MM.1S (cell line): ENCODE measurements at regions not wholly inside any gene's neighbourhood (a gene's known extent, or its start where the extent isn't known, plus 50 kb on each side); places are given as distances from the start of the nearest gene placed in this dataset.

ENCODE experiments used
- EZH2 ChIP-seq: fragments of 300-600 bp; sonication (generic); optimal IDR thresholded peaks from 2 replicates; pipeline ENCODE3; 2017; ENCODE audit warnings: low read depth, mild to moderate bottlenecking, antibody characterized with exemption, low read length, mixed read lengths
- TF ChIP-seq, protein P1 (sequence below): fragments of 300-600 bp; sonication (generic); IDR thresholded peaks from 2 replicates; pipeline ENCODE4 v1.5.1; 2016; ENCODE audit warnings: antibody characterized with exemption, low read length, mixed read lengths

DNA sequence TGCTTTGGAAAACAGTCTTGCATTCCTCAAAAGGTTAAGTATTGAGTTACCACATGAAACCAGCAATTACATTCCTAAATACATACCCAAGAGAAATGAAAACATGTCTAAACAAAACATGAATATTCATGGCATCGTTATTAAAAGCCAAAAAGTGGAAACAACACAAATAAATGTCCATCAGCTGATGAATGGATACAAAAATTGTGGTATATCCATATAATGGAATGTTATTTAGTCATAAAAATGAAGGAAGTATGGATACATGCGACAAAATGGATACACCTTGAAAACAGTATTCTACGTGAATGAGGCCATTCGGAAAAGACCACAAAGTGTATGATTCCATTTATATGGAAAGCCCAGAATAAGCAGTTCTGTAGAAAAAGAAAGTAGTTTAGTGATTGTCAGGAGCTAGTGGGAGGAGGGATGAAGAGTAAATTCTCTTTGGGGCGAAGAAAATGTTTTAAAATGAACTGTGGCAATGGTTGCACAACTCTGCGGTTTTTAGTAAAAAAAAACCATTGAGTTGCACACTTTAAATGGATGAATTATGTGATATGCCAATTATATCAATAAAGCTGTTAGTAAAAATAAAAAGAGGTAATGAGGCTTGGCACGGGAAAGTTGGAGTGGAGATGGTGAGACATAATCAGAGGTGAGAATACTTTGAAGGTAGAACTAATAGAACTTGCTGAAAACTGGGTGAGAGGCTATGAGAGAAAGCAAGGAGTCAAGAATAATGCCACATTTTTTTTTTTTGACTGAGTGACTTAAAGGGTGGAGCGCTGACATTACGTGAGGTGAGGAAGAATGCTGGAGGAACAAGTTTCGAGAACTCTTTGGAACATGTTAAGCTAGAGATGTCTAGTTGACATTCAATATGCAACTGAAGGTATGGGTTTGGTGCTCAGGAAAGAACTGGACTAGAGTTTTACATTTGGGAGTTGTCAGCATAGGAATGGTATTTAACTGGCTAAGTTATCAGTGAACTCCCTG is 194.9 kb upstream of the ZNF608 start:
- TF ChIP-seq, protein P1, sequence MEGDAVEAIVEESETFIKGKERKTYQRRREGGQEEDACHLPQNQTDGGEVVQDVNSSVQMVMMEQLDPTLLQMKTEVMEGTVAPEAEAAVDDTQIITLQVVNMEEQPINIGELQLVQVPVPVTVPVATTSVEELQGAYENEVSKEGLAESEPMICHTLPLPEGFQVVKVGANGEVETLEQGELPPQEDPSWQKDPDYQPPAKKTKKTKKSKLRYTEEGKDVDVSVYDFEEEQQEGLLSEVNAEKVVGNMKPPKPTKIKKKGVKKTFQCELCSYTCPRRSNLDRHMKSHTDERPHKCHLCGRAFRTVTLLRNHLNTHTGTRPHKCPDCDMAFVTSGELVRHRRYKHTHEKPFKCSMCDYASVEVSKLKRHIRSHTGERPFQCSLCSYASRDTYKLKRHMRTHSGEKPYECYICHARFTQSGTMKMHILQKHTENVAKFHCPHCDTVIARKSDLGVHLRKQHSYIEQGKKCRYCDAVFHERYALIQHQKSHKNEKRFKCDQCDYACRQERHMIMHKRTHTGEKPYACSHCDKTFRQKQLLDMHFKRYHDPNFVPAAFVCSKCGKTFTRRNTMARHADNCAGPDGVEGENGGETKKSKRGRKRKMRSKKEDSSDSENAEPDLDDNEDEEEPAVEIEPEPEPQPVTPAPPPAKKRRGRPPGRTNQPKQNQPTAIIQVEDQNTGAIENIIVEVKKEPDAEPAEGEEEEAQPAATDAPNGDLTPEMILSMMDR = no peak
- TF ChIP-seq EZH2 = no peak
